HG03460 (cell line): ENCODE measurements at regions not wholly inside any gene's neighbourhood (a gene's known extent, or its start where the extent isn't known, plus 50 kb on each side); places are given as distances from the start of the nearest gene placed in this dataset.
A peak's percentile ranks its signal among the peaks of the same experiment; 100 is the strongest.

ENCODE experiments used
- ATAC-seq: cut with Tn5 transposase; IDR thresholded peaks from one replicate; pipeline ENCODE4 v1.9.1; 2021; ENCODE audit not compliant: unreplicated experiment

GRCh38 chr14:42323426-42323825 lies 716.8 kb downstream of the LRFN5 start:
- ATAC-seq: no peak

GRCh38 chr14:42322531-42323284 lies 716.0 kb downstream of the LRFN5 start:
- ATAC-seq: no peak

GRCh38 chr14:42319996-42320395 lies 713.3 kb downstream of the LRFN5 start:
- ATAC-seq: no peak

- no peak for ATAC-seq
Measured at GRCh38 chr14:42316693-42317092, 710.0 kb downstream of the LRFN5 start.

- ATAC-seq: no peak
Measured at GRCh38 chr14:42311876-42312275, 705.2 kb downstream of the LRFN5 start.

- no peak for ATAC-seq
Measured at GRCh38 chr14:42307239-42307825, 700.7 kb downstream of the LRFN5 start.

GRCh38 chr14:42299692-42300091 lies 693.0 kb downstream of the LRFN5 start:
- ATAC-seq: no peak

- no peak for ATAC-seq
Measured at GRCh38 chr14:42293180-42293579, 686.5 kb downstream of the LRFN5 start.

- no peak for ATAC-seq
Measured at GRCh38 chr14:42277840-42278239, 671.2 kb downstream of the LRFN5 start.

GRCh38 chr14:42269234-42269633 lies 662.6 kb downstream of the LRFN5 start:
- ATAC-seq: no peak

- ATAC-seq: no peak
Measured at GRCh38 chr14:42248131-42248530, 641.5 kb downstream of the LRFN5 start.

- ATAC-seq: no peak
Measured at GRCh38 chr14:42241101-42241500, 634.4 kb downstream of the LRFN5 start.

- ATAC-seq: no peak
Measured at GRCh38 chr14:42229976-42230375, 623.3 kb downstream of the LRFN5 start.

GRCh38 chr14:42229294-42229693 lies 622.6 kb downstream of the LRFN5 start:
- no peak for ATAC-seq

- no peak for ATAC-seq
Measured at GRCh38 chr14:42228611-42229010, 621.9 kb downstream of the LRFN5 start.

GRCh38 chr14:42224053-42224888 lies 617.6 kb downstream of the LRFN5 start:
- no peak for ATAC-seq

- peak; percentile 91 for ATAC-seq
Measured at GRCh38 chr14:42222924-42223471, 616.3 kb downstream of the LRFN5 start.

GRCh38 chr14:42214981-42215491 lies 608.4 kb downstream of the LRFN5 start:
- ATAC-seq: no peak

- ATAC-seq: no peak
Measured at GRCh38 chr14:42200957-42201356, 594.3 kb downstream of the LRFN5 start.

GRCh38 chr14:42198010-42198409 lies 591.3 kb downstream of the LRFN5 start:
- no peak for ATAC-seq
